HEK293 (cell line): ENCODE measurements at regions not wholly inside any gene's neighbourhood (a gene's known extent, or its start where the extent isn't known, plus 50 kb on each side); places are given as distances from the start of the nearest gene placed in this dataset.

ENCODE experiments used
- CTCF ChIA-PET: fragments of 350-600 bp; formaldehyde crosslinking; extraction: SDS; loops from one replicate; lab custom pipeline; 2021; ENCODE audit warnings: antibody characterized with exemption; lab: Yijun Ruan, JAX
- POLR2A ChIA-PET: fragments of 300-600 bp; formaldehyde crosslinking; extraction: SDS; loops from one replicate; lab custom pipeline; 2020; ENCODE audit warnings: antibody characterized with exemption, inconsistent platforms; lab: Yijun Ruan, JAX
- H3K27ac ChIP-seq: fragments of 200-500 bp; sonication (Bioruptor generic); 2 replicates; pipeline ENCODE4 v1.5.1; 2014; ENCODE audit warnings: low read depth, low read length, control low read depth, inconsistent platforms; ENCODE audit errors: extremely low read depth
- H3K36me3 ChIP-seq, 2 experiments: fragments of 200-500 bp in 1 of 2; sonication (Bioruptor generic) in 1 of 2; 1 replicate in 1 of 2; 2 replicates in 1 of 2; pipeline ENCODE4 v1.5.1; 2014 to 2017; ENCODE audit warnings: inconsistent platforms in 2 of 2, low read length in 2 of 2; ENCODE audit not compliant: control insufficient read depth in 2 of 2, insufficient read depth in 1 of 2
- H3K4me1 ChIP-seq: fragments of 200-500 bp; sonication (Bioruptor generic); 2 replicates; pipeline ENCODE4 v1.5.1; 2014; ENCODE audit warnings: mild to moderate bottlenecking, low read length, inconsistent platforms; ENCODE audit not compliant: control insufficient read depth, insufficient read depth
- H3K4me3 ChIP-seq: 2 replicates; pipeline ENCODE4 v1.5.1; 2011; ENCODE audit warnings: low read depth, mild to moderate bottlenecking, control low read depth, low read length, moderate library complexity
- H3K9me3 ChIP-seq: fragments of 200-500 bp; sonication (Bioruptor generic); 2 replicates; pipeline ENCODE4 v1.5.1; 2014; ENCODE audit warnings: low read depth, low read length, inconsistent platforms; ENCODE audit not compliant: control insufficient read depth, insufficient read depth
- GFI1B ChIP-seq: fragments of 450-650 bp; formaldehyde crosslinking; IDR thresholded peaks from 2 replicates; pipeline ENCODE4 v1.5.1; 2016; ENCODE audit warnings: missing biosample characterization, missing genetic modification characterization
- HOXA7 ChIP-seq: sonication (generic); formaldehyde crosslinking; IDR thresholded peaks from 2 replicates; pipeline ENCODE4 v1.8.1; 2022; ENCODE audit warnings: missing genetic modification reagents, borderline replicate concordance
- PRDM10 ChIP-seq: fragments of 450-650 bp; formaldehyde crosslinking; IDR thresholded peaks from 2 replicates; pipeline ENCODE4 v1.5.1; 2016; ENCODE audit warnings: missing biosample characterization, missing genetic modification characterization
- TSHZ1 ChIP-seq: fragments of 450-650 bp; formaldehyde crosslinking; IDR thresholded peaks from 2 replicates; pipeline ENCODE4 v1.5.1; 2016; ENCODE audit warnings: missing biosample characterization, missing genetic modification characterization, borderline replicate concordance
- WT1 ChIP-seq: fragments of 450-650 bp; formaldehyde crosslinking; IDR thresholded peaks from 2 replicates; pipeline ENCODE4 v1.5.1; 2016; ENCODE audit warnings: missing biosample characterization, missing genetic modification characterization
- ZNF155 ChIP-seq: fragments of 450-650 bp; formaldehyde crosslinking; IDR thresholded peaks from 2 replicates; pipeline ENCODE4 v1.5.1; 2016; ENCODE audit warnings: missing biosample characterization, missing genetic modification characterization
- ZNF18 ChIP-seq: fragments of 450-650 bp; formaldehyde crosslinking; IDR thresholded peaks from 2 replicates; pipeline ENCODE4 v1.5.1; 2016; ENCODE audit warnings: missing biosample characterization, missing genetic modification characterization
- ZNF211 ChIP-seq: fragments of 450-650 bp; formaldehyde crosslinking; IDR thresholded peaks from 2 replicates; pipeline ENCODE4 v1.5.1; 2016; ENCODE audit warnings: low read depth, missing biosample characterization, missing genetic modification characterization
- ZNF248 ChIP-seq: fragments of 450-650 bp; formaldehyde crosslinking; IDR thresholded peaks from 2 replicates; pipeline ENCODE4 v1.5.1; 2017; ENCODE audit warnings: missing biosample characterization, missing genetic modification characterization
- ZNF274 ChIP-seq, 2 experiments: fragments of 200-500 bp in 1 of 2; fragments of 450-650 bp in 1 of 2; sonication (Bioruptor generic) in 1 of 2; formaldehyde crosslinking in 1 of 2; IDR thresholded peaks; 2 replicates each; pipeline versions ENCODE4 v1.5.1 to v1.6.1; 2014 to 2016; ENCODE audit warnings: borderline replicate concordance in 1 of 2, inconsistent platforms in 1 of 2, low read length in 1 of 2, missing biosample characterization in 1 of 2, missing genetic modification characterization in 1 of 2
- ZNF398 ChIP-seq: fragments of 450-650 bp; formaldehyde crosslinking; IDR thresholded peaks from 2 replicates; pipeline ENCODE4 v1.5.1; 2017; ENCODE audit warnings: missing biosample characterization, missing genetic modification characterization
- ZNF48 ChIP-seq: fragments of 450-650 bp; formaldehyde crosslinking; IDR thresholded peaks from 2 replicates; pipeline ENCODE4 v1.5.1; 2016; ENCODE audit warnings: missing biosample characterization, missing genetic modification characterization
- ZNF596 ChIP-seq: fragments of 450-650 bp; IDR thresholded peaks from 2 replicates; pipeline ENCODE4 v1.5.0; 2018; ENCODE audit warnings: missing biosample characterization, mild to moderate bottlenecking, missing genetic modification characterization, moderate library complexity
- ZNF654 ChIP-seq: fragments of 450-650 bp; formaldehyde crosslinking; IDR thresholded peaks from 2 replicates; pipeline ENCODE4 v1.5.1; 2016; ENCODE audit warnings: low read depth, missing biosample characterization, missing genetic modification characterization
- ZNF660 ChIP-seq: fragments of 450-650 bp; IDR thresholded peaks from 2 replicates; pipeline ENCODE4 v1.5.1; 2018; ENCODE audit warnings: missing biosample characterization, mild to moderate bottlenecking, missing genetic modification characterization
- ZNF747 ChIP-seq: fragments of 450-650 bp; formaldehyde crosslinking; IDR thresholded peaks from 2 replicates; pipeline ENCODE4 v1.5.1; 2016; ENCODE audit warnings: missing biosample characterization, missing genetic modification characterization
- ZNF76 ChIP-seq: fragments of 450-650 bp; formaldehyde crosslinking; IDR thresholded peaks from 2 replicates; pipeline ENCODE4; 2016; ENCODE audit warnings: low read depth, missing biosample characterization, missing genetic modification characterization, borderline replicate concordance
- ZNF791 ChIP-seq: fragments of 450-650 bp; formaldehyde crosslinking; IDR thresholded peaks from 2 replicates; pipeline ENCODE4 v1.5.1; 2016; ENCODE audit warnings: missing biosample characterization, missing genetic modification characterization
- TF ChIP-seq, protein P1 (sequence below): fragments of 450-650 bp; formaldehyde crosslinking; IDR thresholded peaks from 2 replicates; pipeline ENCODE4 v1.5.1; 2016; ENCODE audit warnings: missing biosample characterization, missing genetic modification characterization
- TF ChIP-seq, protein P2 (sequence below): fragments of 450-650 bp; formaldehyde crosslinking; IDR thresholded peaks from 2 replicates; pipeline ENCODE4 v1.5.1; 2016; ENCODE audit warnings: missing biosample characterization, missing genetic modification characterization
- TF ChIP-seq, protein P3 (sequence below): fragments of 450-650 bp; formaldehyde crosslinking; IDR thresholded peaks from 2 replicates; pipeline ENCODE4 v1.5.1; 2016; ENCODE audit warnings: missing biosample characterization, missing genetic modification characterization

DNA sequence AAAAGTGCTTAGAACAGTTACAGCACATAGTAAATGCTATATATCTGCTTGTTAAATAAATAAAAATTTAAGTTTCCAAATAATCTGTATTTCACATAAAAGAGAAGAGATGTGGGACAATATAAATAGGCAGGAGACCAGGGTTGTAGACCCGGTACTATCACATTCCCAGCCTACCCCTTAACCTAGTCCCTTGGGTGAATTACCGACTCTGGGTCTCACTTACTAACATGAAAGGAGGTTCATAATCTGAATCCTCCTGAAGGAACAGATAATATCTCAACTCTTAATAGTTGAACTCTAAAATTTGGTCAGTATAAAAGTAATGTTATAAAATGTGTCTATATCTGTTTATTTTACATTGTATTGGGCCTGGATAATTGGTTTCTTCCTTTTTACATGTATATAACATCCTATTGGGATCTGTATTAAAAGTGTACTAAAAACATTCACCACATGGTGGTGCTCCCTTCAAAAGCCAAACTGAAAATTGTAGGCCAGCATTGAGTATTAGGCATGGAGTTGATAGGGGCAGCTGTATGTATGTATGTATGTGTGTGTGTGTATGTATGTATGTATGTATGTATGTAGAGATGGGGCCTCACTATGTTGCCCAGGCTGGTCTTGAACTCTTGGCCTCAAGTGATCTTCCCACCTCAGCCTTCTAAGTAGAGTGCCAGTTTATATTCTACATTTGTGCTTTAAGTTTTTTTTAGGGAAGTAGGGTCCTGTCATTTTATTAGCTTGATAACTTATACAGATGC, 64.2 kb upstream of the ABL1 start (continued):
- TF ChIP-seq PRDM10 (tag by site-specific recombination) (peak; percentile 62), ZNF18 (tag by site-specific recombination) (0 out of 2 replicates have a peak, but pooled peaks have one; percentile 14), GFI1B (tag by site-specific recombination) (no peak), ZNF660 (tag by site-specific recombination) (0 out of 2 replicates have a peak, but pooled peaks have one; percentile 21), ZNF747 (tag by site-specific recombination) (no peak), ZNF654 (peak; percentile 89), ZNF155 (no peak), ZNF596 (tag by site-specific recombination) (no peak), ZNF48 (tag by site-specific recombination) (no peak), ZNF76 (no peak)
- TF ChIP-seq, protein P1, sequence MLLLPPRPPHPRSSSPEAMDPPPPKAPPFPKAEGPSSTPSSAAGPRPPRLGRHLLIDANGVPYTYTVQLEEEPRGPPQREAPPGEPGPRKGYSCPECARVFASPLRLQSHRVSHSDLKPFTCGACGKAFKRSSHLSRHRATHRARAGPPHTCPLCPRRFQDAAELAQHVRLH (tag by site-specific recombination): no peak
- TF ChIP-seq, protein P2, sequence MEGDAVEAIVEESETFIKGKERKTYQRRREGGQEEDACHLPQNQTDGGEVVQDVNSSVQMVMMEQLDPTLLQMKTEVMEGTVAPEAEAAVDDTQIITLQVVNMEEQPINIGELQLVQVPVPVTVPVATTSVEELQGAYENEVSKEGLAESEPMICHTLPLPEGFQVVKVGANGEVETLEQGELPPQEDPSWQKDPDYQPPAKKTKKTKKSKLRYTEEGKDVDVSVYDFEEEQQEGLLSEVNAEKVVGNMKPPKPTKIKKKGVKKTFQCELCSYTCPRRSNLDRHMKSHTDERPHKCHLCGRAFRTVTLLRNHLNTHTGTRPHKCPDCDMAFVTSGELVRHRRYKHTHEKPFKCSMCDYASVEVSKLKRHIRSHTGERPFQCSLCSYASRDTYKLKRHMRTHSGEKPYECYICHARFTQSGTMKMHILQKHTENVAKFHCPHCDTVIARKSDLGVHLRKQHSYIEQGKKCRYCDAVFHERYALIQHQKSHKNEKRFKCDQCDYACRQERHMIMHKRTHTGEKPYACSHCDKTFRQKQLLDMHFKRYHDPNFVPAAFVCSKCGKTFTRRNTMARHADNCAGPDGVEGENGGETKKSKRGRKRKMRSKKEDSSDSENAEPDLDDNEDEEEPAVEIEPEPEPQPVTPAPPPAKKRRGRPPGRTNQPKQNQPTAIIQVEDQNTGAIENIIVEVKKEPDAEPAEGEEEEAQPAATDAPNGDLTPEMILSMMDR (tag by site-specific recombination): peak; percentile 39; the same call in 1 of the 2 replicates

DNA sequence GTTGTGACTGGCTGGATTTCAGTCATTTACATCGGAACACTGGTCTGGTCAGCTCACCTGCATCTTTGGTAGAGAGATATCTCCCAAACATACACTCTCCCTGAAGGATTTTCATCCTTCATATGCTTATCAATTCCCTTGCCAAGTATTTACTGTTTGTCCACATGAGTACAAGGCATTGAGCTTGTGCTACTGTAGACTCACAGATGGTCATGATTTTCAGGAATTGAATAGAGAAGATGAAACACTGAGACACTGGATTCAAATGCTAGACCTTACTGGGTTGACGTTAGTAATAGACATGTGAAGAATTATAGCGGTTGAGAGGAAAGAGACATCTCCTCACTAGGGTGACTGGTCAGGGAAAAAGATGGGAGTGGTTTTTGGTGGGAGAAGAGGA, 62.9 kb upstream of the ABL1 start:
- H3K9me3 ChIP-seq: no peaks in the 10 kb centered on the region
- ChIA-PET CTCF (interaction anchor here (0.6 to 14.5 kb wide), 13 partner anchors 10 to 226 kb away, joined by 3 to 365 read pairs (median 6); partner anchors contain the start of gene ABL1), POLR2A (no interaction called here)
- H3K36me3 ChIP-seq: no peaks in the 10 kb centered on the region
- no peak overlapping the region for H3K4me3 ChIP-seq
- H3K4me1 ChIP-seq: no peaks in the 10 kb centered on the region
- no peak overlapping the region for H3K27ac ChIP-seq
- TF ChIP-seq HOXA7 (CRISPR knock-in tag) (no peak), ZNF211 (tag by site-specific recombination) (no peak), ZNF791 (tag by site-specific recombination) (no peak), TSHZ1 (no peak), ZNF654 (no peak), ZNF274 (IDR thresholded peaks at IDR 0.05; ENCODE audit: low read length) (no peak), ZNF274 (tag by site-specific recombination; IDR thresholded peaks at IDR 0.05; ENCODE audit: borderline replicate concordance) (no peak), ZNF248 (tag by site-specific recombination) (no peak), ZNF398 (tag by site-specific recombination) (no peak), WT1 (no peak)
- TF ChIP-seq, protein P3, sequence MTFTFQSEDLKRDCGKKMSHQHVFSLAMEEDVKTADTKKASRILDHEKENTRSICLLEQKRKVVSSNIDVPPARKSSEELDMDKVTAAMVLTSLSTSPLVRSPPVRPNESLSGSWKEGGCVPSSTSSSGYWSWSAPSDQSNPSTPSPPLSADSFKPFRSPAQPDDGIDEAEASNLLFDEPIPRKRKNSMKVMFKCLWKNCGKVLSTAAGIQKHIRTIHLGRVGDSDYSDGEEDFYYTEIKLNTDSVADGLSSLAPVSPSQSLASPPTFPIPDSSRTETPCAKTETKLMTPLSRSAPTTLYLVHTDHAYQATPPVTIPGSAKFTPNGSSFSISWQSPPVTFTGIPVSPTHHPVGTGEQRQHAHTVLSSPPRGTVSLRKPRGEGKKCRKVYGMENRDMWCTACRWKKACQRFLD (tag by site-specific recombination): no peak
